Erythroblast (primary cell): ENCODE measurements at regions not wholly inside any gene's neighbourhood (a gene's known extent, or its start where the extent isn't known, plus 50 kb on each side); places are given as distances from the start of the nearest gene placed in this dataset.

Source experiments
- GATA1 ChIP-seq: IDR thresholded peaks from 2 replicates; pipeline ENCODE4 v1.6.1; 2011; ENCODE audit warnings: low read depth, mild to moderate bottlenecking, control low read depth, low read length, moderate library complexity
- POLR2A ChIP-seq: IDR thresholded peaks from 2 replicates; pipeline ENCODE4 v1.6.1; 2011; ENCODE audit warnings: mild to moderate bottlenecking, low read length

- TF ChIP-seq POLR2A (no peak), GATA1 (no peak)
These were observed 56.7 kb upstream of the CDYL start for GRCh38 chr6:4719491-4719890.
